Right cardiac atrium (tissue), 5 donors: ENCODE measurements at regions not wholly inside any gene's neighbourhood (a gene's known extent, or its start where the extent isn't known, plus 50 kb on each side); places are given as distances from the start of the nearest gene placed in this dataset.
"Not testable (repeated sequence)": the region's sequence is repeated elsewhere in the genome, so short reads cannot be mapped to it uniquely, and the experiment has no call there.

Source experiments
- ATAC-seq, 2 donors: fragments of 200-7000 bp; cut with Tn5 transposase; one replicate each; pipeline versions ENCODE4 v1.8.0 to v1.9.1; 2020; ENCODE audit warnings: moderate library complexity in 2 of 2, mild to moderate bottlenecking in 1 of 2
- DNase-seq, 3 donors: peaks; one replicate each; pipeline ENCODE4 v3.0.0-alpha.2; 2020
- H3K27ac ChIP-seq: one replicate; pipeline ENCODE4 v1.5.1; 2013; ENCODE audit warnings: mild to moderate bottlenecking, low read length, control low read depth, moderate library complexity
- H3K27me3 ChIP-seq: one replicate; pipeline ENCODE4 v1.6.1; 2013; ENCODE audit not compliant: control insufficient read depth, insufficient read depth
- H3K4me1 ChIP-seq: one replicate; pipeline ENCODE4 v1.6.1; 2013; ENCODE audit warnings: low read length; ENCODE audit not compliant: control insufficient read depth, insufficient read depth
- H3K4me3 ChIP-seq: one replicate; pipeline ENCODE4 v1.5.1; 2013; ENCODE audit warnings: low read length, control low read depth
- H3K9me3 ChIP-seq: one replicate; pipeline ENCODE4 v1.6.1; 2013; ENCODE audit warnings: low read length; ENCODE audit not compliant: control insufficient read depth
- WGBS: extraction: QIAGEN DNeasy Blood & Tissue Kit; methylation state at CpG from one replicate; pipeline ENCODE4 v1.1.7; 2013; 5-methylcytosine and 5-hydroxymethylcytosine counted together
- intact Hi-C, 4 donors: fragments of 100-400 bp; cut with DNase I; formaldehyde crosslinking; loops; one replicate each; pipeline versions ENCODE4 v1.11.0 to v1.14.0; 2022 to 2023
- donor health status: healthy with polysubstance abuse.
- donor health status: DM: no; HTN: yes; CAD: no.
- donor health status: DM: no; HTN: no; CAD: no.
- donor health status: DM: no; HTN: yes; CAD: no; lungs with severe emphysema.
- donor health status: DM: yes; HTN: yes; CAD: no.

DNA sequence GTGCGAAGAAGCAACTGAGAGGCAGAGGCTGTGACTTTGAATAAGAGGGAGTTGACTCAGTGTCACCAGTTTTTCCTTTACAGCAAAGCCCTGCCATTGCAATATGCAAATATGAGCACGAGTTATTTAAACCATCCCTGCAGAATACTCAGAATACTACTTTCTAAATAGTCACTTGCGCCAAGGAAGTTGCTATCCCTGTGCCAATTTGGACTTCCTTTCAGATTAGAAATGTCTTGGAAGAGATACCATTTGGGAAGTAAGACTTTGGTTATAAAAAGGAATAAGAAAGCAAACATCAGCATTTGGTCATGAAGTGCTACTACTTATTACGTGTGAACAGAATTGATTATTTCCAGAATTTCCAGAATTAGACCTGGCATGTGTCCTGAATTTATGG, 151.8 kb upstream of the MYT1L start:
- H3K9me3 ChIP-seq, result no peaks in the 10 kb centered on the region
- no peak for DNase-seq

DNA sequence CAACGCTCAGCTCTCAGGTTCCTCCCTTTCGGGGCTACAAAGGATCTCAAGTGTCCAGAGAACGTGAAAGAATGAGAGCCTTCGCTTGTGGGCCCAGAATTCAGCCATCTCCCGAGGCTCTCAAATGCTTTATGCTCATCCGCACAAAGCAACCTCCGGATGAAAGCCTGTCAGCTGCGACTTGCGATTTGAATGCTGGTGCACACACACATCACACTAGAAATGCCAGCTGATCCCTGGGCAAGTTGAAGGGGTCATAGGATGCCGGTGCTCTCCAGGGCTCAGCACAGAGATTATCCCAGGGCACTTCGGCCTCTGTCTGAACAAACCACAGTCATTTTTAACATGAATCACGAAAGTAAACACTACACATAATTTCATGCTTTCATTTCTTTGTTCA, 141.8 kb upstream of the MYT1L start:
- ATAC-seq (no peak), DNase-seq (no peak)
- no peaks in the 10 kb centered on the region for H3K4me1 ChIP-seq
- intact Hi-C loops, result no loop called here
- H3K9me3 ChIP-seq, result no peaks in the 10 kb centered on the region
- no peak overlapping the region for H3K4me3 ChIP-seq
- WGBS, result 86% methylated on average over 12 of the region's 12 CpGs
- no peaks in the 10 kb centered on the region for H3K27me3 ChIP-seq
- no peak overlapping the region for H3K27ac ChIP-seq

More for the DNA sequence above, 151.8 kb upstream of the MYT1L start:
- no peak overlapping the region for H3K27ac ChIP-seq
- H3K4me1 ChIP-seq, result no peaks in the 10 kb centered on the region
- ATAC-seq, result no peak
- H3K27me3 ChIP-seq, result no peaks in the 10 kb centered on the region
- no peak overlapping the region for H3K4me3 ChIP-seq
- 71% methylated on average over 4 of the region's 4 CpGs for WGBS
- intact Hi-C loops, result no loop called here

DNA sequence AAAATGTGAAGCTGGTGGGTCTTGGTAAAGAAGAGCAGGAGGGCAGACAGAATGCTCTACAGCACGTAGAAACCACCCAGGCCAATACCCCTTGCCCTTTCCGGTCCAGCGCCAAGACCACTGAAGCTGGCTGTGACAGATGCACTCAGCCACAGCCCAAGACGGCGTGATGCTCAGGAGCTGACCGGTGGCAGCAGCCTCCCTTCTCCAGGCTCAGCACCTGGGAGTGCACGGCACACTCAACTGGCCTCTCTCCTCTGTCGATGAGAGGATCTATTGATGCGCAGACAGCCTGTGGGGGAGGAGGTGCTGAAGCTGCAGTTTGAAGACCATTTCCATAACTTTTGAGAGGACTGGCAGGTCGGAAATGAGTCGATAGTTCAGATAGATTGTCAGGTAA, 141.0 kb upstream of the MYT1L start:
- no peak overlapping the region for H3K27ac ChIP-seq
- H3K27me3 ChIP-seq, result no peaks in the 10 kb centered on the region
- intact Hi-C loops, result no loop called here
- DNase-seq (no peak), ATAC-seq (no peak)
- H3K4me3 ChIP-seq, result no peak overlapping the region
- no peaks in the 10 kb centered on the region for H3K4me1 ChIP-seq
- no peaks in the 10 kb centered on the region for H3K9me3 ChIP-seq
- 79% methylated on average over 11 of the region's 11 CpGs for WGBS

DNA sequence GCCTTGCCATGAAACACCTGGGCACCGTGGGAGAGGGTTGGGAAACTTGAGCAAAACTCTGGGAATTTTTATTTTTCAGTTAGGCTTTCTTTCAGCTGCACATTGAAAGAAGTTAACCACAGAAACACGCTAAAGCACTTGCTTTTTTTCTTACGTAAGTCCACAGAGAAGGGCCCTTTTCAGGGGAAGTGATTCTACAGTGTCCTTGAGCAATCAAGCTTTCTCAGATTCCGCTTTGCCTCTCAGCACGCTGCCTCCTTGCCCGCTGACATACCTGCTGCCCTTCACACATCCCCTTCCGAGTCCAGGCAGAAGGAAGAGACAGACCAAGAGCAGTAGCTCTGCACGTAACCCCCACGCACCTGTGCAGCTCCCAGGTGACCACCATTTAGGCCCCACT, 135.5 kb upstream of the MYT1L start:
- ATAC-seq, result no peak
- intact Hi-C loops, result no loop called here
- no peaks in the 10 kb centered on the region for H3K4me1 ChIP-seq
- H3K4me3 ChIP-seq, result no peak overlapping the region
- no peaks in the 10 kb centered on the region for H3K9me3 ChIP-seq
- H3K27me3 ChIP-seq, result no peaks in the 10 kb centered on the region
- H3K27ac ChIP-seq, result no peak overlapping the region
- DNase-seq, result no peak
- 75% methylated on average over 9 of the region's 9 CpGs for whole genome bisulfite sequencing

DNA sequence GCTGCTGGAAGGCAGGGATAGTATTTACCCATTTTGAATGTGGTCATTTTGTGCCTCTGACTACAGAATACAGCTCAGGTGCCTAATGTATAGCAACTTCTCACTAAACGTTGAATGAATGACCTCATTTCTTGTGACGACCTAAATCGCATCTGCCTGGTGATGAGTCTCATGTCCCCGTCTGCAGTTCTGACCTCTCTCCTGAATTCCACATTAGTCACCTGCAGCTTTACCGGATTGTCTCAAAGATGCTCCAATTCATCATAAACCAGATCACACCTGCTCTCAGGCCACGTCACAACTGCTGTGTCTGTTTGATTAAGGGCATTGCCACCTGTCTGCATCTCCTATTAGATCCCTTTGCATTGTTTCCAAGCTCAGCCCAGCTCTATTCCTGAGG, 133.6 kb upstream of the MYT1L start:
- H3K27ac ChIP-seq, result no peak overlapping the region

DNA sequence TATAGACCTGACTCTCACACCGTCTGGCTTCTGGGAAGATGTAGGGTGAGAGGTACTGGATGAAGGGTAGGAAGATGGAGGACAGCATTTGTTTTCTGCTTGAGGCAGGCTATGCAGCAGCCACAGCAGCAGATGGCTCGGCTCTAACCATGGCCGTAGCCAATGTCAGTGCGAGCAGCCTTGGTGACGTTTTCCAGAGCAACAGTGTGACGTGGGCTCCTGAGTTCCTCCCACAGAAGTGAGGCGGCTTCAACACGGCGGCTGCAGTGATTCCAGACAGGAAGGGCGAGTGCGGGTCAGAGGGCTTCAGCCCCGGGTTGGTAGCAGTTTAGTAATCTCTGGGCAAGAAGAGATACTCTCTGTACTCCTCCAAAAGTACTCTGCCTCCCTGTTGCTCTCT, 133.0 kb upstream of the MYT1L start:
- ATAC-seq, result peak; percentile 84 to 89
- no peaks in the 10 kb centered on the region for H3K9me3 ChIP-seq

More for the DNA sequence above, 133.6 kb upstream of the MYT1L start:
- H3K9me3 ChIP-seq, result no peaks in the 10 kb centered on the region
- DNase-seq (no peak), ATAC-seq (no peak)
- WGBS, result 70% methylated on average over 6 of the region's 6 CpGs
- H3K4me1 ChIP-seq, result no peaks in the 10 kb centered on the region
- intact Hi-C loops, result no loop called here
- H3K27me3 ChIP-seq, result no peaks in the 10 kb centered on the region
- H3K4me3 ChIP-seq, result no peak overlapping the region

DNA sequence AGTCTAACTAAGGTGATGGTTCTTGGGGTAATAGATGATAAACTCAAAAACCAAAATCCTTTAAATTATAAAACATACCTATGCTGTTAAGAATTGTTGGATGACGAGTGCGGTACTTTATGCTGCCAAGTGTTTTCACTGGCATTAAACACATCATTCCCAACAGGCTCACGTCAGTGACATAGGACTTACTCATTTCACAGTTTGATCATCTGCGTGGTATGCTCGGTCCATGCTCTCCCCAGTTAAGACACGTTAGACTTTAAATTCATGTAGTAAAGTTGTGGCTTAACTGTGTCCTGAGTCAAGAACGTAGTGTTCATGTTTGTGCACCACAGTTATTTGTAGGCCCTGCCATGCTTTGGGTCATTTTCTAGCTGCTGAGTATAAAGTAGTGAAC, 125.6 kb upstream of the MYT1L start:
- 83% methylated on average over 7 of the region's 7 CpGs for WGBS
- Histone ChIP-seq H3K27me3 (no peaks in the 10 kb centered on the region), H3K4me3 (no peak overlapping the region), H3K27ac (no peak overlapping the region), H3K4me1 (no peaks in the 10 kb centered on the region), H3K9me3 (no peaks in the 10 kb centered on the region)
- intact Hi-C loops, result no loop called here
- DNase-seq (no peak), ATAC-seq (no peak)

More for the DNA sequence above, 133.0 kb upstream of the MYT1L start:
- H3K27ac ChIP-seq, result no peak overlapping the region
- no peaks in the 10 kb centered on the region for H3K27me3 ChIP-seq
- intact Hi-C loops, result no loop called here
- WGBS, result 18% methylated on average over 12 of the region's 12 CpGs
- no peaks in the 10 kb centered on the region for H3K4me1 ChIP-seq
- peak in 2 of 3 donors; percentile 54 to 65 for DNase-seq
- peak overlapping the region; percentile 40 for H3K4me3 ChIP-seq

DNA sequence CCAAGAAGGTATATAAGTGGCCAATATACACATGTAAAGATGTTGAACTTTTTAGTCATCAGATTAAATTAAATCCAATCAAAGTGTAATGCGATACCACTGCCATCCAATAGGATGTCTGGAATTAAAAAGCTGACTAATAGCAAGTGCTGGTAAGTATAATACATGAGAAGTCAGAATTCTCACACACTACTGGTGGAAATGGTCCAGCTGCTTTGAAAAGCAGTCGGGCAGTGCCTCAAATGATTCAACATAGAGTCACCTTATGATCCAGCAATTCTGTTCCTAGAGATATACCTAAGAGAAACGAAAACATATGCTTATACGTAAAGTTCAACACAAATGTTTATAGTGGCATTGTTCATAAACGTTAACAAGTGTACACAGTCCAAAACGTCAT, 124.1 kb upstream of the MYT1L start:
- intact Hi-C loops, result no loop called here
- H3K27me3 ChIP-seq, result no peaks in the 10 kb centered on the region
- H3K4me3 ChIP-seq, result no peak overlapping the region
- 85% methylated on average over 6 of the region's 6 CpGs for WGBS
- ATAC-seq, result no peak
- H3K27ac ChIP-seq, result no peak overlapping the region
- H3K4me1 ChIP-seq, result no peaks in the 10 kb centered on the region
- no peaks in the 10 kb centered on the region for H3K9me3 ChIP-seq
- DNase-seq, result no peak

DNA sequence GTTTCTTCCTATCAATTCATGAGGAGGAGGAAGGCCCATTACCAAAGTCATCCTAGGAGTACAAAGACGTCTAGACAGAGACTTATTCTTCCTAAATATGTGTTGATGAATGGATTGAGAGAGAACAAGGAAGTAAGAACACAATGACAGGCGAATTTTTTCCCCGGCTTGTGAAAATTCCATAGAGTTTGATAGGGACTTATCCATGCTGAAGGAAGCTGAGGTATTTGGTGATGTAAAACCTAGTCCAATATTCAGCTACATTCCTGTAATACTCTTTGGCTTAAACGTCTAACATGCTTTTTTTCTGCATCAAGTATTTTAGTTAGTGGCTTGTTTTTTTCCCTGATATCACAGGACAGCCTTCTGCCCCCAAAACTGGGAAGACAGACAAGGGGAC, 121.9 kb upstream of the MYT1L start:
- ATAC-seq (no peak), DNase-seq (no peak)
- Histone ChIP-seq H3K9me3 (no peaks in the 10 kb centered on the region), H3K4me3 (no peak overlapping the region), H3K27ac (no peak overlapping the region), H3K4me1 (no peaks in the 10 kb centered on the region), H3K27me3 (no peaks in the 10 kb centered on the region)
- 37% methylated on average over 4 of the region's 4 CpGs for WGBS
- intact Hi-C loops, result no loop called here

DNA sequence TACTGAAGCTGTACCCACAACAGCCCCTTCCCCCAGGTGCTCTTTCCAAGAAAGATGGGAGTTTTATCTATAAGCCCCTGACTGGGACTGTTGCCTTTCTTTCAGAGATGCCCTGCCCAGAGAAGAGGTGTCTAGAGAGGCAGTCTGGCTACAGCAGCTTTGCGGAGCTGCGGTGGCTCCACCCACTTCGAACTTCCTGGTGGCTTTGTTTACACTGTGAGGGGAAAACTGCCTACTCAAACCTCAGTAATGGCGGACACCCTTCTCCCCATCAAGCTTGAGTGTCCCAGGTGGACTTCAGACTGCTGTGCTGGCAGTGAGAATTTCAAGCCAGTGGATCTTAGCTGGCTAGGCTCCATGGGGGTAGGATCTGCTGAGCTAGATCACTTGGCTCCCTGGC, 120.2 kb upstream of the MYT1L start:
- H3K27me3 ChIP-seq, ATAC-seq, intact Hi-C loops, DNase-seq, H3K4me1 ChIP-seq, H3K9me3 ChIP-seq, H3K27ac ChIP-seq, H3K4me3 ChIP-seq: not testable (repeated sequence)
- WGBS, result 74% methylated on average over 4 of the region's 4 CpGs

DNA sequence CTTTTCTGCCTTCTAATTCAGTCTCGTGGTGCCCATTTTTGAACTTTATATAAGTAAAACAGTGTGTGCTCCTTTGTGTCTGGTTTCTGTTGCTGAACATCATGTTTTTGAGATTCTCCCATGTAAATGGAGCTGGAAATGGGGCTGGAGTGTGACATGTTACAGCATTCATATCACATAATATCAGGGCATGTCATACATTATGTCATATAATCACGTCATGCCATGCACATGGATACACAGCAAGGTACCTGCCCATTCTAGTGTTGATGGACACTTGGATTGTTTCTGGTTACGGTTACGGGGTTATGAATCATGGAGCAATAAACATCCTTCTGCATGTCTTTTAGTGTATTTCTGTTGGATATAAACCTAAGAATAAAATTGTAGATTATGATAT, 117.1 kb upstream of the MYT1L start:
- H3K4me3 ChIP-seq, result no peak overlapping the region
- ATAC-seq, result no peak
- H3K4me1 ChIP-seq, result no peaks in the 10 kb centered on the region
- no peak overlapping the region for H3K27ac ChIP-seq
- WGBS, result 73% methylated on average over 4 of the region's 4 CpGs
- no peaks in the 10 kb centered on the region for H3K27me3 ChIP-seq
- intact Hi-C loops, result no loop called here
- no peak for DNase-seq
- H3K9me3 ChIP-seq, result no peaks in the 10 kb centered on the region

DNA sequence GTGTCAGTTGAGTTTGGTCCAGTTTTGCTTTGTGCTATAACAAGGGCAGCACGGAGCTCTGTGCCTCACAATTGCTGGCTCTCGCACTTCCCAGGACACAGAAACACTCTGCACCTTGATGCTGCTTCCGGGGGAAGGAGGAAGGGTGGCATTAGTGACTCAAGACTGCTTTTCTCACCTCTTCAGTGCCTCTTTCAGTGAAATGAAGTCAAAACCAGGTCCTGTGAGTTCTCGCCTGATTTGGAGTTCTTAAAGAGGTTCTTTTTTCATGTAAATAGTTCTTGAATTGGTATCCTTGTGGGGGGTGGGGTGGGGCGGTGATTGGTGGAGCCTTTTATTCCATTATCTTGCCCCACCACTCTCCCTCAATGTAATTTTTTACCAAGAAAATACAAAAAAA, 91.5 kb upstream of the MYT1L start:
- no peaks in the 10 kb centered on the region for H3K4me1 ChIP-seq
- ATAC-seq, result no peak
- no peaks in the 10 kb centered on the region for H3K9me3 ChIP-seq
- H3K27ac ChIP-seq, result no peak overlapping the region
- 55% methylated on average over 5 of the region's 5 CpGs for WGBS
- no peak for DNase-seq
- intact Hi-C loops, result no loop called here
- no peaks in the 10 kb centered on the region for H3K27me3 ChIP-seq
- no peak overlapping the region for H3K4me3 ChIP-seq
